ENCODE measurements at regions not wholly inside any gene's neighbourhood (a gene's known extent, or its start where the extent isn't known, plus 50 kb on each side); places are given as distances from the start of the nearest gene placed in this dataset.

GRCh38 chr1:24991697-24992096, 61.6 kb upstream of the RUNX3 start:
- Histone ChIP-seq H3K79me2 (replicated peaks; ENCODE audit: insufficient read depth, low read length) (no peaks in the 10 kb centered on the region), H3F3A (ENCODE audit: insufficient read depth, low read length, poor library complexity, severe bottlenecking) (no peaks in the 10 kb centered on the region), H3K9me3 (ENCODE audit: low read length) (no peaks in the 10 kb centered on the region), H3K27ac (ENCODE audit: low read length) (no peak overlapping the region), H4K20me1 (ENCODE audit: insufficient read depth) (no peaks in the 10 kb centered on the region), H3K9ac (ENCODE audit: low read length) (no peak overlapping the region), H3K4me3 (ENCODE audit: low read length) (no peak overlapping the region), H3K4me2 (ENCODE audit: low read length) (no peak overlapping the region), H3K27me3 (ENCODE audit: insufficient read depth, low read depth, low read length) (no peaks in the 10 kb centered on the region), H3K36me3 (ENCODE audit: insufficient read depth, low read length) (no peaks in the 10 kb centered on the region), H2AFZ (ENCODE audit: low read depth, low read length) (no peak overlapping the region), H3K9me2 (ENCODE audit: insufficient read depth, low read length) (no peaks in the 10 kb centered on the region)
- TF ChIP-seq, protein P1, sequence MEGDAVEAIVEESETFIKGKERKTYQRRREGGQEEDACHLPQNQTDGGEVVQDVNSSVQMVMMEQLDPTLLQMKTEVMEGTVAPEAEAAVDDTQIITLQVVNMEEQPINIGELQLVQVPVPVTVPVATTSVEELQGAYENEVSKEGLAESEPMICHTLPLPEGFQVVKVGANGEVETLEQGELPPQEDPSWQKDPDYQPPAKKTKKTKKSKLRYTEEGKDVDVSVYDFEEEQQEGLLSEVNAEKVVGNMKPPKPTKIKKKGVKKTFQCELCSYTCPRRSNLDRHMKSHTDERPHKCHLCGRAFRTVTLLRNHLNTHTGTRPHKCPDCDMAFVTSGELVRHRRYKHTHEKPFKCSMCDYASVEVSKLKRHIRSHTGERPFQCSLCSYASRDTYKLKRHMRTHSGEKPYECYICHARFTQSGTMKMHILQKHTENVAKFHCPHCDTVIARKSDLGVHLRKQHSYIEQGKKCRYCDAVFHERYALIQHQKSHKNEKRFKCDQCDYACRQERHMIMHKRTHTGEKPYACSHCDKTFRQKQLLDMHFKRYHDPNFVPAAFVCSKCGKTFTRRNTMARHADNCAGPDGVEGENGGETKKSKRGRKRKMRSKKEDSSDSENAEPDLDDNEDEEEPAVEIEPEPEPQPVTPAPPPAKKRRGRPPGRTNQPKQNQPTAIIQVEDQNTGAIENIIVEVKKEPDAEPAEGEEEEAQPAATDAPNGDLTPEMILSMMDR (IDR thresholded peaks at IDR 0.05; ENCODE audit: poor library complexity, severe bottlenecking): no peak
- TF ChIP-seq TAF1 (IDR thresholded peaks at IDR 0.05; ENCODE audit: low read depth): no peak
- no peak for TF ChIP-seq EP300 (conservative IDR thresholded peaks at IDR 0.05; ENCODE audit: poor library complexity, severe bottlenecking)
- no peak for TF ChIP-seq MXI1 (conservative IDR thresholded peaks at IDR 0.05; ENCODE audit: poor library complexity, severe bottlenecking)
- TF ChIP-seq POLR2AphosphoS5 (IDR thresholded peaks at IDR 0.05): no peak
- TF ChIP-seq SMC3 (conservative IDR thresholded peaks at IDR 0.05; ENCODE audit: poor library complexity): no peak
- TF ChIP-seq REST (IDR thresholded peaks at IDR 0.05; ENCODE audit: borderline replicate concordance): no peak
- TF ChIP-seq RAD21 (conservative IDR thresholded peaks at IDR 0.05): no peak
- TF ChIP-seq EZH2 (IDR thresholded peaks at IDR 0.05; ENCODE audit: borderline replicate concordance, insufficient read depth, low read length, poor library complexity, severe bottlenecking): no peak

DNA sequence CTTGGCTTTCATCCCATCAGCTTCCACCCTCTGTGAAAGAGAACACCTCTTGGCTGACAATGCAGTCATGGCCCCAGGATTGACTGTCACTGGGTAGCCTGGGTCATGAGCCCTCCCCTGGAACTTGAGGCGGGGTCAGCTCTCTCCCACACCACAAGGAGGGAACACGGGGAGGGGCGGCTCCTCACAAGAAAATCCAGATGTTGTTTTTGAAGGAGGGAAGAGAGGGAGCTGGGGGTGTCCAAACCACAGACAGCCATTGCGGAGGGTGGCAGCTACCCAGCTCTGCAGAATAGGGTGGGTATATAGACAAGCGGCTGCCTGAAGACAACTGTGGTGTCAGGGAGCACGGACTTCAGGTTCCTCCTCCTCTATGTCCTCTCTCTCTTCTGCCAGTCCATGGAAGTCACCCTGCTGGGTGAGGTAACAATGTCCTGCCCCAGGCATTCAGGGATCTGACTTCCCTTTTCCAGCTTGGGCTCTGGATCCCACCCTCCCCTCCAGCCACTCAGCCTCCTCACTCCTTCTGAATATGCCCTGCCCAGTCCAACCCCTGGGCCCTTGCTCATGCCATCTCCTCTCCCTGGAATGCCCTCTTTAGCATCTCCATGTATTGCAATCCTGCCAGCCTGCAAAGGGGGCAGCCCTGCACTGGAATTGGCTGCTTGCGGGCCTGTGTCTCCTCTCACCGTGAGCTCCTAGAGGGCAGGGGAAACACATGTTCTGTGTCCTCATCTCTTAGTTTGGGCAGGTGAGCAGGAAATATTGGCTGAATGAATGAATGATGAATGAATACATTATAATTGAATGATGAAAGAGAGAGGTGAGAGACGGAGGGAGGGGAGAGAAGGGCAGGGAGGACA, 60.9 kb upstream of the RUNX3 start:
- Histone ChIP-seq H3K9me2 (ENCODE audit: insufficient read depth, low read length) (no peaks in the 10 kb centered on the region), H3K4me2 (ENCODE audit: low read length) (no peak overlapping the region), H3K4me3 (ENCODE audit: low read length) (no peak overlapping the region), H3K9ac (ENCODE audit: low read length) (no peak overlapping the region), H3K36me3 (ENCODE audit: insufficient read depth, low read length) (no peaks in the 10 kb centered on the region), H3K9me3 (ENCODE audit: low read length) (no peaks in the 10 kb centered on the region), H3K27me3 (ENCODE audit: insufficient read depth, low read depth, low read length) (no peaks in the 10 kb centered on the region), H2AFZ (ENCODE audit: low read depth, low read length) (no peak overlapping the region), H3K79me2 (replicated peaks; ENCODE audit: insufficient read depth, low read length) (no peaks in the 10 kb centered on the region), H4K20me1 (ENCODE audit: insufficient read depth) (no peaks in the 10 kb centered on the region), H3F3A (ENCODE audit: insufficient read depth, low read length, poor library complexity, severe bottlenecking) (no peaks in the 10 kb centered on the region), H3K27ac (ENCODE audit: low read length) (no peak overlapping the region)
- TF ChIP-seq TAF1 (IDR thresholded peaks at IDR 0.05; ENCODE audit: low read depth) (no peak), SMC3 (conservative IDR thresholded peaks at IDR 0.05; ENCODE audit: poor library complexity) (no peak)
